Putamen (tissue), 1 donor: ENCODE measurements at regions not wholly inside any gene's neighbourhood (a gene's known extent, or its start where the extent isn't known, plus 50 kb on each side); places are given as distances from the start of the nearest gene placed in this dataset.
"Not testable (repeated sequence)": the region's sequence is repeated elsewhere in the genome, so short reads cannot be mapped to it uniquely, and the experiment has no call there.

Source experiments
- DNase-seq: peaks from one replicate; pipeline ENCODE4 v3.0.0-alpha.2; 2016; ENCODE audit warnings: low spot score

DNA sequence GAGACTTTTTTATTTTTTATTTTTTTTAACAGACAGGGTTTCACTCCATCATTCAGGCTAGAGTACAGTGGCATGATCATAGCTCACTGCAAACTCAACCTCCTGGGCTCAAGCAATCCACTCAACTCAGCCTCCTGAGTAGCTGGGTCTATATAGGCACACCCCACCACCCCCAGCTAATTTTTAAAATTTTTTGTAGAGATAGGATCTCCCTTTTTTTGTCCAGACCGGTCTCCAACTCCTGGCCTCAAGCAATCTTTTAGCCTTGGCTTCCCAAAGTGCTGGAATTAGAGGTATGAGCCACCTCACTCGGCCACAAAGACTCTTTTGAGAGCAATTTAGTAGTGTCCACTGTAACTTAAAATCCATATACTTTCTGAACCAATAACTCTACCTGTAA is 103.3 kb upstream of the DST start:
- DNase-seq: no peak

DNA sequence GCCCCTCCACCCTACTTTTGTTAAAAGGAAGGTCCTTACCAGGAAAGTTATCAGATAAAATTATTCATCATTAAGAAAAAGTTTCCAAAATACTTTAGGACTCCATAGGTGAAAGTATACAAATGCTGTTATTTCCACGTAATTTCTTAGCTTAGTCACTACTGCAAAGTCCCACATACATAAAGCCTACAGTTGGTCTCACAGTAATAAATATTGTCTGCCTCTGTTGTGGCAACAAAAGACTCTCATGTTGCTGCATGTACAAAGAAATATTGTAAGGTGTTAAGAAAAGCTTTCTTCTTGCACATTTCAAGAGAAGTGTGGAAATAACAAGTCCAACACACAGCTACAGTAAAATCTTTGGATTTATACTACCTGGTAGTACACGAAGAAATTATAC is 102.4 kb upstream of the DST start:
- DNase-seq: no peak

DNA sequence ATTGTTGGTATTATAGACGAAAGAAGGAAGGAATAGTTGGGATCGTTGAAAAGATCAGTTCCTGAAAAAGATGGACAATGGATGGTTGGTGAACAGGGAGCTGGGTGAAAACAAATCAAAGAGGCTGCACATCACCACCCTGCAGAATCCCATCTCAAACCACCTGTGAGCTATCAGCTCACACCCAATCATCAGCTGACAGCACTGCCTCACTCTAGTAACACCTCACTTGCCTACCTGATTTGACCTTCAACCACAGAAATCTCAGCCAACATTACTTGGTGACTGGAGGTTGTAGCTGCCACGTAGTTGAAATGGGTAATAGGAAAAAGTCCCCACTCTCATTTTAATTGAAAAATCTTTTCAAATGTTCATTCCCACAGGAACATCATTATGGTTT is 101.8 kb upstream of the DST start:
- no peak for DNase-seq

DNA sequence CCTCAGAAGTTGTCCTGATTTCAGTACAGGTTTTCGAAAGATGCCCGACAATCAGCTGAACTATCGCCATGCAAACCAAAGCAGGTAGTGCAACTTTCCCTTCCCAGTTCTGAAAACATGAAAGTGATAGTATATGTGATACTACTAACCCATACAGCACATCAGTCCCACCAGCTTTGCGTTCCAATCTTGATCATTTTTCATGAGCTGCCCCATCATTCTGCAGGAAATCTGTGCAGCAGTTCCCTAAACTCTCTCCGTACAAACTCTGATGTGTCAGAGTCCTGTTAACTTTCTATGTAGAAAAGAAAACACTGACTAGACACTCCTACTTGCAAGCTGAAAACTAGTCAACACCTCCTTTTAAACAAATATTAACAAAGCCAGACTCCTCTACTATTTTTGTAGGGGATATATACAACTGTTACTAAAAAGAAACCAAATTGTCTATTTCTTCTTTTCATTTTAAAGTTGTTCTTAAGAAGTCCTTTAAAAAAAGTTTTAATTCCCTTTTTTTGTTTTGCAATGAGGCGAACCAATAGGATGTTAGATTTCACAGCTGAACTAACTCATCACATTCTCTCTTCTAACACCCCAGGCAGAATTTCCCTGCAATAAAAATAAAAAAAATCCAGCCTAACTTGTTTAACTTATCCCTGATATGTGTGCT is 99.6 kb upstream of the DST start:
- DNase-seq: no peak

DNA sequence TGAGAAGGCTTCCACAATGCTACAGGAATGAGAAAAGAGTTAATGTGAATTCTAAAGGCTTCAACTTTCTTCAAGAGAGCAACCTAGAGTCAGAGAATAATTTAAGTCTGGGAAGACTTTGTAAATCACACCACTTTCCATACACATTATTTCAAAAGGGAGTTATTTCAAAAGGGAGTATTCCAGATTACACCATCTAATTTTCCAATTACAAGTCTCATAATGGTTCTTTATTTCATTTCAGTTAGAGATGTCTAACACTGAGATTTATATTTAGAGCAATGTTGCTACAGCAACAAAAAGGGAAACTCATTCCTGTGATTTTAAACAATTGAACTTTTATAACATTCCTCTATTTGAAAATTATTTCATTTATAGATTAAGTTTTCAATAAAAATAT is 98.8 kb upstream of the DST start:
- DNase-seq: no peak

DNA sequence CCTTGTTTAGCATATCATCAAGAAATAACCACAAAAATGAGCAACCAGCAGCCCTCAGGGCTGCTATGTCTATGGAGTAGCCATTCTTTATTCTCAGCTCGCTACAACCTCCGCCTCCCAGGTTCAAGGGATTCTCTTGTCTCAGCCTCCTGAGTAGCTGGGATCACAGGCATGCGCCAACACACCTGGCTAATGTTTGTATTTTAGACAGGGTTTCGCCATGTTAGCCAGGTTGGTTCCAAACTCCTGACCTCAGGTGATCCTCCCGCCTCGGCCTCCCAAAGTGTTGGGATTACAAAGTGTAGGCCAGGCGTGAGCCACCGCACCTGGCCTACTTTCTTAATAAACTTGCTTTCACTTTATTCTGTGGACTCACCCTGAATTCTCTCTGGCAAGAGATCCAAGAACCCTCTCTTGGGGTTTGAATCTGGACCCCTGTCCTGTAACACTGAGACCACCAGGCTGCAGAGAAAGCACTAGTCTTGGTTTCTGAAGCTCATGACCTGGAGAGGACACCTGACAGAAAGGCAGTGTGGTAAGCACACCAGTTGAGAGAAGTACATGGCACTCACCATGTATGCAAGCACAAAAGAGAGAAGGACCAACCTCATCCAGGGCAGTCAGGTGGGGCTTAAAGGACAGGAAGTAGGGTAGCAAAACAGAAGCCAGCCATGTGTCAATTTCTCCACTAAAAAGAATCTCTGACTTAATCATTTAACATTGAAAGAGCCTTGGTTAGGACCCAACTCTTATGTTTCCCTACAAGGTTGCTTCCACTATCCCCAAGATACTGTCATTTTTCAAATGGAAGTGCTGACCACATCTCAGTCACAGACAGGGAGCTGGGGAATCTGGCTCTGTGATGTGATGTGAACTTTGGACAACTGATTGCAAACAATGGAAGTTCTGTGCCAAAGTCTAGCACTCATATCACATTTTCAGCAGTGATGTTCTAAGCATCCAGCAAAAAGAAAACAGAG is 97.4 kb upstream of the DST start:
- DNase-seq: no peak

DNA sequence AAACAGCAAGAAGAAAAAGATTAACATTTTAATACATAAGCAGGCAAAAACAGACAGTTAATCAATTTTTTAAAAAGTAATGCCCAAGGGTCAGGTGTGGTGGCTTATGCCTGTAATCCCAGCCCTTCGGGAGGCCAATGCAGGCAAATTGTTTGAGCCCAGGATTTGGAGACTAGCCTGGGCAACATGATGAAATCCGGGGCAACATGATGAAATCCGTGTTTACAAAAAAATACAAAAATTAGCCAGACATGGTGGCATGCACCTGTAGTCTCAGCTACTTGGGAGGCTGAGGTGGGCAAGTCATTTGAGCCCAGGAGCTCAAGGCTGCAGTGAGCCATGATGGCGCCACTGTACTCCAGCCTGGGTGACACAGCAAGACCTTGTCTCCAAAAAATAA is 94.1 kb upstream of the DST start:
- no peak for DNase-seq

DNA sequence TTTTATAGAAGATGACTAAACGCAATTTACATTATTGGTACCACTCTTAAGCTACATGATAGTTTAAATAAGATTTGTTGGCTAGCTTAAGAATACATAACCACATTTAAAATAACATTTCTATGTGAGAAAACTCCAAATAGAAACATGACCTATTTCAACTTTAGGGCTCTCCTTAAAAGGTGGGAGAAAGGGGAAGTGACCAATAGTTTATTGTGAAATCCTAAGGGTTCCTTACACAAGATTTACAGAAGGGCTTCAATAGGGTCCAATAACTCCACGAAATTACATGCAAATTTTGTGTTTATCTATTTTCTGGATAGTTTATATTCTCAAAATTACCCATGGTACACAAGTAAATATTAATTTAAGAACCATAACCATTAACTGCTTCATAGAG is 91.6 kb upstream of the DST start:
- no peak for DNase-seq

DNA sequence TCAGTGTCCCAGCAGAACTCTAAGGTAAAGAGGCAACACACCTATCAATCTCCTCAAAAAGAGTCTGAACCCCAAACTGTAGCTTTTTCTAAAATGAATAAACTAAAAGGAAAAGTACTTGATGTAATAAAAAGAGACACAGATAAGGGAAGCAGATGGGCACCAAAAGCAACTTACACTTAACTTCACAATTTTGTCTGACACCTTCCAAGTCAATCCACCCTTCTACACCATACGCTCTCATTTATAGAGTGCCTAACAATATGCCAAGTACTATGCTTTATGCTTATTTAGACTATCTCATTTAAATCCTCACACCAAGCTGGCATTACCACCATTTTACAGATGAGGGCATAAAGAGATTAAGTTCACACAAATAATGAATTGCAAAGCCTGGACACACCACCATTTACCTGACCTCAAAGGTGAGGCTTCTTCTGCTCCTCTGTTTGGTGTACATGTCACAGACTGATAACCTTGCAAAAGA is 90.6 kb upstream of the DST start:
- no peak for DNase-seq

DNA sequence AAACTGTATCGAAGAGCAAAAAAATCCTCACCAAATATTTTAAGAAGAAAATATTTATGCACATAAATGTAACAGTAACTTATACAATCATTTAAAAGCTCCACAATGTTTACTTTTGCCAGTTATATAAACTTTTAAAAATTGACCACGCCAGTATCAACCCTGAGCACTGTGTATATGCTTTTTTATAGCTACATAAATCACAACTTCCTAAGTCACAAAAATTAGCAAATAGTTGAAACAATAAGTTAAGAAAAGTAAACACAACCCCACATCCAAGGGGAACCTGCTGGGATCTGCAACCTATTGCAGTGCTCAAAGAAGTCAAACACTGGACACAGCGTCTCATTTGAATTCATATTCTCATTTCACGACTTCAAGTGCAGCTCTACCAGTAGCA is 89.8 kb upstream of the DST start:
- DNase-seq: no peak

DNA sequence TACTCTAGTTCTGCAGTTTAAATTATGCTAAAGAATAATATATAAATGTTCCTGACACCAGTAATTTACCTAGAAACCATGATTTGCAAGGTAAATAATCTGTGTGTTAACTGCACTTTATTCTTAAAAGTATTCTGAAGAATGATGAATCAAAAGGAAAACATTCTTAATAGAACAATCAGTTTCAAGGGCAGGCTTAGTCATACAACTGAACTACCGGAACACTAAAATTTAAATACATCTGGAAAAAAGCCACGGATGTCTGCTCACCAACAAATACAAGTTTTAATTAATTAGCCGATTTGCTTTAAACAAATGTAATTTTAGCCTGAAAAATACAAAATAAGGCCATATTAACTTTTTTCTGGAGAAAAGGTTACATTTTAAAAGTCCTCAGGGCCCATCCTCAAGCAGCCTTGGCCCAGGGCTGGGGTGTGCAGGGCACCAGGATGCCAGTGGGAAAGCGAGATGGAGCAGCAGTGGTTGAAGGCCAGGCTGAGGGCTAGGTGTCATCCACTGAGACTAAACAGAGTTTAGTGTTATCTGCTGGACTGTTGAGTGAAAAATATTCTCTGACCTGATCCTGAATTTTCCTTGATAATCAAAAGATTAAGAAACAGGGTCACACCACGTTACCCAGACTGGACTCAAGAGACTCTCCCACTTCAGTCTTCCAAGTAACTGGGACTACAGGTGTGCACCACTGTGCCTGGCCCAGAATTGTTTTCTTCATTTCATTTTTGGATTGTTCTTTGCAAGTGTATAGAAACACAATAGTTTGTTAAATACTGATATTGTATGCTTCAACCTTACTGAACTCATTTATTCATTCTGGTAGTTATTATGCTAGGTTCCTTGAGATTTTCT is 88.2 kb upstream of the DST start:
- DNase-seq: no peak

DNA sequence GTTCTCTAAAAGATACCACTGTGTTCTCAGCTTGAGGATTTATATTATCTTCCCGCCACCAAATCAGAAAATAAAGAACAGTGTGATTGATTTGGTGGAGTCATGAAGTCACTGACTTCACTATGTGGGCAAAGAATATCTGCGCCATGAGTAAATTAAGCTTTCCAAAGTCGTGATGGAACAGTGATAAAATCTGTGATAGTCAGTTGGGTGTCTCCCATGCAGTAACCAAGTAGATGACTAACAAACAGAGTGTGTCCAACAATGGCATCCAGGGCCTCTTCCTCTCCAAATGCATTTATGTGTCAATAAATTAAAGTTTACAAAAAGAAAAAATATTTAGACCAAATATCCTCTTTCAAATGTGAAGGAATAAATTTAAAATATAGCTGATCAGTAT is 87.0 kb upstream of the DST start:
- DNase-seq: no peak

DNA sequence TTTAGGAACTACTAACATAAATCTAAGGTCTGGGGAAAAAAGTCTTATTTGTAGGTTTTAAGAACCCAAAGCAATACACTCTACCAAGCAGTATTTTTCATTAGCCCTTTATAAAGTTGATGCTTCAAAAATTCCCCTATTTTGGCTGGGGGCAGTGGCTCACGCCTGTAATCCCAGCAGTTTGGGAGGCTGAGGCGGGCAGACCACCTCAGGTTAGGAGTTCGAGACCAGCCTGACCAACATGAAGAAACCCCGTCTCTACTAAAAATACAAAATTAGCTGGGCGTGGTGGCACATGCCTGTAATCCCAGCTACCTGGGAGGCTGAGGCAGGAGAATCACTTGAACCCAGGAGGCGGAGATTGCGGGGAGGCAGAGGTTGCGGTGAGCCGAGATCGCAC is 86.5 kb upstream of the DST start:
- DNase-seq: not testable (repeated sequence)

DNA sequence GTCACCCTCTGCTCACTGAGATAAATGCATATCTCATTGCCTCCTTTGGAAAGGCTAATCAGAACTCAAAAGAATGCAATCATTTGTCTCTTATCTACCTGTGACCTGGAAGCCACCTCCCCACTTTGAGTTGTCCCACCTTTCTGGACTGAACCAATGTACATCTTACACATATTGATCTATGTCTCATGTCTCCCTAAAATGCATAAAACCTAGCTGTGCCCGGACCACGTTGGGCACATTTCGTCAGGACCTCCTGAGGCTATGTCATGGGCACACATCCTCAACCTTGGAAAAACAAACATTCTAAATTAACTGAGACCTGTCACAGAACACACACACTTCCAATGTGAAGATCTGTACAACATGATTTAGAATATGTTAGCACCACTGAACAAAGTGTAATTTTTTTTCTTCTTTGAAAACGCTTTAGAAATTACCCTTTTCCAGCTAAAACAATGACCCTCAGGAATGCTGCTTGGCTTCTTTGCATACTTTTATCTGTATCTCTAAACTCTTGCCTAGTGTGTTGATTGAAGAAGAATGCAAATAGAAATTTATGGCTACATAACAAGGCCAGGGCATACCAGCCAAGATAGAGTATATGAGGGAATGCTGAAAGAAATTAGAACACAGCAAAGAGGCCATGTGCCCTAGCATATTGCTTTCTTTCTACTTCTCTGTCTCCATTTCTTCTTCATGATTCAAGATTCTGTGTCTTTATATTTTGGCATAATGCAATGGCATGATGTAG is 84.6 kb upstream of the DST start:
- DNase-seq: no peak

DNA sequence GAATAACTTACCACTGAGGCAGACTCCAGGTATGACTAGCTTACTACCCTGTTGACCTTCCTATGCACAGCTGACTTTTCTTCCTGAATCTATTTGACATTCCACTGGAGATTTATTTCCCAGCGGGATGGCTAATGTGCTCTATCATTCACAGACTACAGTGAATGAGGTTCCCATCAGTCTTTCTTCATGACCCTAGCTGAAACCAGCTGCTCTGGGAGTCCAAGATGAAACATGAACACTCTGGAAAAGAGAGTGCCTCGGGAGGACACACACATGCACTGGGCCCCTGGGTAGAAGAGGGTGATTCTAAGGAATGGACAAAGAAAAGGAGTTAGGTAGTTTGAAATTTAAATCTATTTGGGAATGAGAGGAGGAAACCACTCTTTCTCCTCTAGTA is 82.6 kb upstream of the DST start:
- no peak for DNase-seq

DNA sequence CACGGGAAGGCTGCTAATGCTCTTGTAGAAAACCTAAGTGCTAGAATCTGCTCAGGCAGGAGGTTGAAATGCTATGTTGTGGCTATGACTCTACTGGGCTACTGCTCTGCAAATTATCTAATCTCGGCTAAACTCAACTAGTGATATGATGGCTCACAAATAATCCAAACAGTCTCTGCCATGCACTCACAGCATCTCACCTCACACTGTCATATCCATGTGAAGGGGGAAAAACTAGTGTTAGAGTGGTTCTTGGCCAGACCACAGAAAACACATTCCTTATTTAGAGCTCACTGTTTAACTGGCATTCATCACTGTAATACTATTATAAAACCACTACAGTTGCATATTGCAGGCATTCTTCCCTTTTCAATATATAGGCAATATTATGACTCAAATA is 81.8 kb upstream of the DST start:
- DNase-seq: no peak

DNA sequence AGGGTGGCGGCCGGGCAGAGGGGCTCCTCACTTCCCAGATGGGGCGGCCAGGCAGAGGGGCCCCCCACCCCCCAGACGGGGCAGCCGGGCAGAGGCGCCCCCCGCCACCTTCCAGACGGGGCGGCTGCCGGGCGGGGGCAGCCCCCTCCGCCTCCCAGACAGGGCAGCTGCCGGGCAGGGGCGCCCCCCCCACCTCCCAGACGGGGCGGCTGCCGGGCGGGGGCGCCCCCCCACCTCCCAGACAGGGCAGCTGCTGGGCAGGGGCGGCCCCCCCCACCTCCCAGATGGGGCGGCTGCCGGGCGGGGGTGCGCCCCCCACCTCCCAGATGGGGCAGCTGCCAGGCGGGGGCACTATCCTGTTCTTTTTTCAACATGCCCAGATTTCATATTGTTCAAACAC is 78.2 kb upstream of the DST start:
- DNase-seq: no peak

DNA sequence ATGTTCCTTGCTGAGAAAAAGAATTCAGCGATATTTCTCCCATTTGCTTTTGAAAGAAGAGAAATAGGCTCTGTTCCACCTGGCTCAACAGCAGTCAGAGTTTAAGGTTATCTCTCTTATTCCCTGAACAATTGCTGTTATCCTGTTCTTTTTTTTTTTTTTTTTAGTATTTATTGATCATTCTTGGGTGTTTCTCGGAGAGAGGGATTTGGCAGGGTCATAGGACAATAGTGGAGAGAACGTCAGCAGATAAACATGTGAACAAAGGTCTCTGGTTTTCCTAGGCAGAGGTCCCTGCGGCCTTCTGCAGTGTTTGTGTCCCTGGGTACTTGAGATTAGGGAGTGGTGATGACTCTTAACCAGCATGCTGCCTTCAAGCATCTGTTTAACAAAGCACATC is 77.5 kb upstream of the DST start:
- not testable (repeated sequence) for DNase-seq

DNA sequence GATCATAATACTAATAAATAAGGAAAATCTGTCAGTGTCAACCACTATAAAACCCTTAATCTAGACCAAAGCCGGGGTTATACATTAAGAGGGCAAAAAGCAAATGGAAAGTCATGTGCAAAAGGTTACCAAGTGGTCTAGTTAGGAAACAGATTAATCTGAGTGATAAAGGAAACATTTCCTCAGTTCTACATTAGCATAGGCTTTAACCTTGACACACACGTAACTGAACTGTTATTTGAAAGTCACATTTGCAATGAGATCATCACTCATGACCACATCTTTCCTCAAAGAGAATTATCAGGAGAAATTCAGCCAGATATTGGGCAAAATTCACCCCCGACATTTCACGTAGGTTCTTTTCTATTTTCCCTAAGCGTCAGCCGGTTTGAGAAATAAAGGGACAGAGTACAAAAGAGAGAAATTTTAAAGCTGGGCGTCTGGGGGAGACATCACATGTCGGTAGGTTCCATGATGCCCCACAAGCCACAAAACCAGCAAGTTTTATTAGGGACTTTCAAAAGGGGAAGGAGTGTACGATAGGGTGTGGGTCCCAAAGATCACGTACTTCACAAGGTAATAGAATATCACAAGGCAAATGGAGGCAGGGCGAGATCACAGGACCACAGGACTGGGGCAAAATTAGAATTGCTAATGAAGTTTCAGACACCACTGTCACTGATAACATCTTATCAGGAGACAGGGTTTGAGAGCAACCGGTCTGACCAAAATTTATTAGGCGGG is 76.8 kb upstream of the DST start:
- DNase-seq: not testable (repeated sequence)

DNA sequence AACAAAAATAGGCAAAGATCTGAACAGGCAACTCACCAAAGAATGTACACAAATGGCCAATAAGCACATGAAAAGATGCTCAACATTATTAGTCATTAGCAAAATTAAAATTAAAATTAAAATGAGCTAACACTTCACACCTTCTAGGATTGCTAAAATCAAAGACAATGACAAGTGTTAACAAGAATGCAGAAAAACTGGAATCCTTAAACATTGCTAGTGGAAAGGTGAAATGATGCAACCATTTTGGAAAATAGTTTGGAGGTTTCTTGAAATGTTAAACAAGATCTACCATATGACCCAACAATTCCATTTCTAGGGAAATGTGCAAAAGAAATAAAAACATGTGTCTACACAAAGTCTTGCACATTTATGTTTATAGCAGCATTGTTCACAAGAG is 75.5 kb upstream of the DST start:
- DNase-seq: no peak

DNA sequence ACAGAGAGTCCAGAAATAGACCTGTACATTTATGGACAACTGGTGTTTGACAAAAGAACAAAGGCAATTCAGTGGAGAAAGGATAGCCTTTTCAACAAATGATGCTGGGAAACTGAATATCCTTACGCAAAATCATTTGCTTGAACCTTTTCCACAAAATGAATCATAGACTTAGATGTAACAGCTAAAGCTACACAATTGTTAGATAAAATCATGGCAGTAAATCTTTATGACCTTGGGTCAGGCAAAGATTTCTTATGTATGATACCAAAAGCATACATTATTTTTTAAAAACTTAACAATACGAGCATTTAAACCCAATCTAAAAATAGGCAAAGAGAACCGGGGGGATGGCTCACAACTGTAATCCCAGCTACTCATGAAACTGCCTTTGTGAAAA is 73.5 kb upstream of the DST start:
- DNase-seq: no peak
